ENCODE measurements at regions not wholly inside any gene's neighbourhood (a gene's known extent, or its start where the extent isn't known, plus 50 kb on each side); places are given as distances from the start of the nearest gene placed in this dataset.

GRCh38 chr15:98221144-98221543 lies 260.6 kb downstream of the ARRDC4 start:
- Histone ChIP-seq H3K4me2 (ENCODE audit: low read depth, low read length, poor library complexity, severe bottlenecking) (no peak overlapping the region), H3K36me3 (ENCODE audit: low read length) (no peaks in the 10 kb centered on the region), H3K9ac (ENCODE audit: low read length) (no peak overlapping the region), H3F3A (ENCODE audit: insufficient read depth) (no peaks in the 10 kb centered on the region), H3K27ac (ENCODE audit: low read depth, low read length) (no peak overlapping the region), H3K4me3 (ENCODE audit: insufficient read depth, low read length, poor library complexity, severe bottlenecking) (no peak overlapping the region), H4K20me1 (ENCODE audit: low read depth, low read length) (no peaks in the 10 kb centered on the region), H3K27me3 (ENCODE audit: low read length) (no peaks in the 10 kb centered on the region), H3K79me2 (ENCODE audit: insufficient read depth, low read length) (no peaks in the 10 kb centered on the region), H3K9me2 (replicated peaks; ENCODE audit: insufficient read depth, low read length) (no peaks in the 10 kb centered on the region), H2AFZ (ENCODE audit: low read depth, low read length, severe bottlenecking) (no peak overlapping the region), H3K9me3 (ENCODE audit: insufficient read depth, low read length) (no peaks in the 10 kb centered on the region)
- TF ChIP-seq CTCF (IDR thresholded peaks at IDR 0.05; ENCODE audit: insufficient read depth, low read length, poor library complexity, severe bottlenecking): no peak
- no peak for TF ChIP-seq EZH2phosphoT487 (conservative IDR thresholded peaks at IDR 0.05; ENCODE audit: low read length)

DNA sequence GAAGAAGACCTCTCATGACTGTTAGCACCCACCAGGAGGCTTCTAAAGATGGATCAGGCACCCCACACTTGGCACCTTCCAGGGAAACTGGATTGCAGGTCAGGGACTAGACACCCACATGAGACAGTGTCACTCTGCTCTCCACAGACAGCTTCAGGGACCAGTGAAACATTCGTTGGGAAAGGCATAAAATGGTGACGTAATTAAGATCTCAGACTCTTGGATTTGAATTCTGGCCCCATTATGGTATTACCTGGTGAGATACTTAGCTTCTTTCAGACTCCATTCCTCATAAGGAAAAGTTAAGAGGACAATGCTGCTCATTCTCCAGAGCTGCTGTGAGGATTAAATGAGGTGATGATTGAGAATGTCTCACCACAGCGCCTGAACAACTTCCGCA lies 261.1 kb downstream of the ARRDC4 start:
- peaks cover 3% of the 10 kb centered on the region; the same call in 1 of the 2 replicates for H3K9me3 ChIP-seq (ENCODE audit: insufficient read depth, low read length)
- H3K36me3 ChIP-seq (ENCODE audit: low read length): no peaks in the 10 kb centered on the region
- H3K27ac ChIP-seq (ENCODE audit: low read depth, low read length): no peak overlapping the region
- no peaks in the 10 kb centered on the region for H4K20me1 ChIP-seq (ENCODE audit: low read depth, low read length)
- H2AFZ ChIP-seq (ENCODE audit: low read depth, low read length, severe bottlenecking): no peak overlapping the region
- no peaks in the 10 kb centered on the region for H3K27me3 ChIP-seq (ENCODE audit: low read length)
- no peak for TF ChIP-seq EZH2phosphoT487 (conservative IDR thresholded peaks at IDR 0.05; ENCODE audit: low read length)
- TF ChIP-seq CTCF (IDR thresholded peaks at IDR 0.05; ENCODE audit: insufficient read depth, low read length, poor library complexity, severe bottlenecking): no peak
- H3F3A ChIP-seq (ENCODE audit: insufficient read depth): no peaks in the 10 kb centered on the region
- no peaks in the 10 kb centered on the region for H3K9me2 ChIP-seq (replicated peaks; ENCODE audit: insufficient read depth, low read length)
- no peaks in the 10 kb centered on the region for H3K79me2 ChIP-seq (ENCODE audit: insufficient read depth, low read length)
- no peak overlapping the region for H3K4me3 ChIP-seq (ENCODE audit: insufficient read depth, low read length, poor library complexity, severe bottlenecking)
- H3K4me2 ChIP-seq (ENCODE audit: low read depth, low read length, poor library complexity, severe bottlenecking): no peak overlapping the region
- no peak overlapping the region for H3K9ac ChIP-seq (ENCODE audit: low read length)

DNA sequence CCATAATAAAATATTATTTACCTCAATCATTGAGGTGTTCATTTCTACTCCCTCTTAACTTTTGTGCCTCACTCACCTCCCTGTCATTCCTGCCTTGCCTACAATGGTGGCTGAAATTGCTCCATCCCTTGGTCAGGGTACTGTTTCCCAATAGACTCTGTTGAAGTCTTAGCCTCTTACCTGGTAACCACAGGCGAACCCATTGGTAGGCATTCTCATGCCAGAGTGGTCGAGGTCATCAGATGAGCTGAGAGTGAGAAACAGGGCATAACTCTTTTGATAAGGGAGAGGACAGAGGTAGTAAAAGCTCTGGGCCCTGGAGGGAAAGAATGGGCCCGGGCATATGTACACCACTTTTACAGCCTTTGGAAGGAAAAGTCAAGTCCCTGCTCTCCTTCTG lies 265.6 kb downstream of the ARRDC4 start:
- TF ChIP-seq EZH2phosphoT487 (conservative IDR thresholded peaks at IDR 0.05; ENCODE audit: low read length) (no peak), CTCF (IDR thresholded peaks at IDR 0.05; ENCODE audit: insufficient read depth, low read length, poor library complexity, severe bottlenecking) (no peak)
- H3F3A ChIP-seq (ENCODE audit: insufficient read depth): no peaks in the 10 kb centered on the region

More for the DNA sequence above, 265.6 kb downstream of the ARRDC4 start:
- no peak overlapping the region for H2AFZ ChIP-seq (ENCODE audit: low read depth, low read length, severe bottlenecking)
- H3K79me2 ChIP-seq (ENCODE audit: insufficient read depth, low read length): no peaks in the 10 kb centered on the region
- peaks cover 4% of the 10 kb centered on the region; the same call in 1 of the 2 replicates for H3K9me3 ChIP-seq (ENCODE audit: insufficient read depth, low read length)
- no peaks in the 10 kb centered on the region for H3K9me2 ChIP-seq (replicated peaks; ENCODE audit: insufficient read depth, low read length)
- H3K36me3 ChIP-seq (ENCODE audit: low read length): no peaks in the 10 kb centered on the region
- no peaks in the 10 kb centered on the region for H3K27me3 ChIP-seq (ENCODE audit: low read length)
- H3K27ac ChIP-seq (ENCODE audit: low read depth, low read length): no peak overlapping the region
- H4K20me1 ChIP-seq (ENCODE audit: low read depth, low read length): no peaks in the 10 kb centered on the region
- H3K4me2 ChIP-seq (ENCODE audit: low read depth, low read length, poor library complexity, severe bottlenecking): no peak overlapping the region
- H3K9ac ChIP-seq (ENCODE audit: low read length): no peak overlapping the region
- no peak overlapping the region for H3K4me3 ChIP-seq (ENCODE audit: insufficient read depth, low read length, poor library complexity, severe bottlenecking)
